ENCODE measurements at regions not wholly inside any gene's neighbourhood (a gene's known extent, or its start where the extent isn't known, plus 50 kb on each side); places are given as distances from the start of the nearest gene placed in this dataset.

GRCh38 chr17:12463102-12463501 is 202.6 kb upstream of the MYOCD start:
- CTCF ChIA-PET = no interaction called here
- no peaks in the 10 kb centered on the region for H3K9me3 ChIP-seq (ENCODE audit: control insufficient read depth, insufficient read depth, low read depth, low read length)

GRCh38 chr17:12472252-12473173 is 193.2 kb upstream of the MYOCD start:
- Histone ChIP-seq H3K27ac (ENCODE audit: low read length) (no peak overlapping the region), H3K27me3 (ENCODE audit: control insufficient read depth, insufficient read depth, low read length) (no peaks in the 10 kb centered on the region), H3K36me3 (ENCODE audit: control insufficient read depth, insufficient read depth, low read length) (no peaks in the 10 kb centered on the region), H3K4me1 (ENCODE audit: control insufficient read depth, insufficient read depth, low read length) (no peaks in the 10 kb centered on the region), H3K4me3 (ENCODE audit: low read depth in 2 of 2, low read length in 2 of 2) (no peak overlapping the region), H3K9me3 (ENCODE audit: control insufficient read depth, insufficient read depth, low read depth, low read length) (no peaks in the 10 kb centered on the region)
- in situ Hi-C loops (cut with HindIII; ENCODE audit: low pct_unique_long_range_greater_than_20kb, low sequenced_read_pairs) = no loop called here
- DNase-seq (ENCODE audit: low read depth, low spot score) (no peak), ATAC-seq (no peak)
- POLR2A ChIA-PET = no interaction called here
- CTCF ChIA-PET = no interaction called here
- intact Hi-C loops (cut with micrococcal nuclease; ENCODE audit: unreplicated experiment) = no loop called here
- no peak for TF ChIP-seq TCF7L2 (IDR thresholded peaks at IDR 0.05; ENCODE audit: low read depth, low read length)
- no peak for TF ChIP-seq POLR2AphosphoS5 (IDR thresholded peaks at IDR 0.05; ENCODE audit: low read depth, low read length)
- TF ChIP-seq SIN3A (IDR thresholded peaks at IDR 0.05; ENCODE audit: borderline replicate concordance, insufficient read depth, low read depth, low read length) = no peak
- TF ChIP-seq CTCF (IDR thresholded peaks at IDR 0.05) = no peak
- TF ChIP-seq REST (IDR thresholded peaks at IDR 0.05; ENCODE audit: insufficient read depth in 1 of 2, low read depth in 2 of 2, low read length in 1 of 2) = no peak
- no TSS peak for BruUV-seq (replicated peaks)

More at GRCh38 chr17:12463102-12463501, 202.6 kb upstream of the MYOCD start:
- no TSS peak for BruUV-seq (replicated peaks)
- Histone ChIP-seq H3K27ac (ENCODE audit: low read length) (no peak overlapping the region), H3K4me3 (ENCODE audit: low read depth in 2 of 2, low read length in 2 of 2) (no peak overlapping the region), H3K27me3 (ENCODE audit: control insufficient read depth, insufficient read depth, low read length) (no peaks in the 10 kb centered on the region), H3K4me1 (ENCODE audit: control insufficient read depth, insufficient read depth, low read length) (no peaks in the 10 kb centered on the region), H3K36me3 (ENCODE audit: control insufficient read depth, insufficient read depth, low read length) (no peaks in the 10 kb centered on the region)
- POLR2A ChIA-PET = no interaction called here
- intact Hi-C loops (cut with micrococcal nuclease; ENCODE audit: unreplicated experiment) (no loop called here), in situ Hi-C loops (cut with HindIII; ENCODE audit: low pct_unique_long_range_greater_than_20kb, low sequenced_read_pairs) (no loop called here)
- ATAC-seq (no peak), DNase-seq (ENCODE audit: low read depth, low spot score) (no peak)
- TF ChIP-seq REST (IDR thresholded peaks at IDR 0.05; ENCODE audit: insufficient read depth in 1 of 2, low read depth in 2 of 2, low read length in 1 of 2) = no peak
- TF ChIP-seq TCF7L2 (IDR thresholded peaks at IDR 0.05; ENCODE audit: low read depth, low read length) = no peak
